ENCODE measurements at regions not wholly inside any gene's neighbourhood (a gene's known extent, or its start where the extent isn't known, plus 50 kb on each side); places are given as distances from the start of the nearest gene placed in this dataset.

- DNase-seq = peak; percentile 87
These were observed 144.7 kb downstream of the SLC4A3 start for GRCh38 chr2:219772103-219772635.

DNA sequence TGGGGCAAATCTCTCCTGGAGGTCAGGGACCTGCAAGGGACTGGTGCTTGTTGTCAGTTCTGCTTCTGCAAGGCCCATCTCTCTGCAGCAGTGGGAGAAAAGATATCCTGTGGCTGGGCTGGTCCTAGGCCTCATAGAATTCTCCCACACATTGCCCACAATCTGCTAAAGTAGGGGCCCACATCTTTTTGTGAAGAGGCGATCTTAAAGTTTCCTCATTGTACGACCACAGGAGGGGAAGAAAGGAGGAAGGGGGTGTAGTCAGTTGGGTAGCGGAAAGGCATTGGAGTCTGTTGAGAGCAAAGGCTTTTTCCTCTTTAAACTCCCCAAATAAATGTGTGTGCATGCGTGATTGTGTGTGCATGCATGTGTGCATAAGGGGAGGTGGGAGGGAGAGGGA is 145.3 kb downstream of the SLC4A3 start:
- DNase-seq = no peak

GRCh38 chr2:219775506-219775905 is 148.1 kb downstream of the SLC4A3 start:
- no peak for DNase-seq

GRCh38 chr2:219777388-219777787 is 150.0 kb downstream of the SLC4A3 start:
- DNase-seq = no peak

- no peak for DNase-seq
These were observed 150.8 kb downstream of the SLC4A3 start for GRCh38 chr2:219778189-219778588.

GRCh38 chr2:219782737-219783348 is 155.4 kb downstream of the SLC4A3 start:
- DNase-seq = no peak

DNA sequence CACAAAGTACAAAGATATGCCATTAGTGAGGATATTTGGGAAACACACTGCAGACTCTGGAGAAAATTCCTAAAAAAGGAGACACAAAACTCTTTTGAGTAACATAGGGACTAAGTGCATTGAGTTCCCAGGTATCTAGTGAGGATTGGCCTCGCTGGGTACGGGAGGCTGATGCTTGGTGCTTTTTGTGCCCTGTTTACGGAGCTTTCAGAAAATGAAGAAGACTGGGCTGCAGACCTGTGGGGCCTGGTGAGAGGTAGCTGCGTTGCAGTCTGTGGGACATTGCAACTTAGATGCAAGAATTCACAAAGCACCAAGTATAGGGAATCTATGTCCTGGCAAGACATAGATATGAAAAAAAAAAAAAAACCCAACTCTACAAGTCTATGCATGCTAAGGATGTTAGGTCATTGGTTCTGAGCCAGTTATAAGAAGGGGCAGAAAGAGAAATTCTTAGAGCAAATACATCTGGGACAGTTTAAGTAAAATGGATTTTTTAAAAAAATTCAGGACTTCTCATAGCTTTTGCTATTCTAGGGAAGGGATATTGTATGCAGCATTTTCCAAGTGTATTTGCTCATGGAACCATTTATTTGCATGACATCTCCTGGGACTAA is 156.0 kb downstream of the SLC4A3 start:
- DNase-seq = no peak

DNA sequence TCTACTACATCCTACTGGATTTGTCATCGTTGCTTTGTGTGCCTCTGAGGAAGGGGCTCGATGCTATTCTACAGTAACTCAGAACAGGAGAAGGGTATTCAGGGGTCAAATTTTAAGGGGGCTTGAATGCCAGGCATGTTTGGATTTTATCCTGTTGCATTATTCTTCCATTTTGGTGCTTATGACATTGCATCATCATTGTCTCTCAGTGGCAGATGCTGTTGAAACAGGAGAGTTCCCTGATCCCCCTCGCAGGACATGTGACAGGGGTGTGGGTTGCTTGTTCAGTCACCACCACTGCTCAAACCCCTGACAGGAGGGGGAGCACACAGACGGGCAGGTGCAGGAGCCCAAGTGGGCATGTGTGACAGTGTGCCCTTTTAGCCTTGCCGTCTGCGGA is 156.7 kb downstream of the SLC4A3 start:
- no peak for DNase-seq

- no peak for DNase-seq
These were observed 162.0 kb downstream of the SLC4A3 start for GRCh38 chr2:219789476-219789875.

DNA sequence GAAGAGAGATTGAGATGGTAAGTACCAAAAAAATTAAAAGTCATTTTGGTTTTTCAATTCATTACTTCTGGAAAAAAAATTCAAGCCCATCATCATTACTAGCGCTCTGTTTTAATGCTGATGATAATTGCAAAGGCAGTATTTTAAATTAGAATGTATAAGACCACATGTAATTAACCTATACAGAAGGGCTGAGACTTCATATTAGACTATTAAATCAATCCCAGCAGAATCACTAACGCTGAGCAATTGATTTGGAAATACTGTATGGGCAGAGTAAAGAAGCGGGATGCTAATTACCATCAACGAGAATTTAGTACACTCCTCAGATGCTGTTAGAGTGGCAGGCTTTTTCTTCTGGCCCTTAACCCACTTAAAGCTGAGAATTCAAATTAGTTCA is 165.0 kb downstream of the SLC4A3 start:
- no peak for DNase-seq

GRCh38 chr2:219798430-219798829 is 171.0 kb downstream of the SLC4A3 start:
- DNase-seq = no peak

DNA sequence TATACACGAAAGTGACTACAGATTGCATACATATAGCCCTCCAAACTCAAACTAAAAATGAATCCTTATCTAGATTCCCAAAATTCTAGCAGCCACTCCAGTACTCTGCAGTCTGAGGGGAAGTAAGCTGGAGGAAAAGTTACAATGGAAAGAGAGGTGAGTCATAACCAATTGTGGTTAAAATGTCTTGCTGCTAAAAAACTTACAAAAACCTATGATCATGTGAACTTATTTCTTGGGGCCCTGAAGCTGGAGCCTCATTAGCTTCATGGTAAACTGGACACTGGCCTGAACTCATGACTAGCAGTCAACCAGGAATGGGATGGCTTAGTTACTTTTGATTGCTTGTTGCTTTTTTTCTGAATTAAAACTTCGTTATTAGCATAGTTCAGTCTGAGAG is 175.9 kb downstream of the SLC4A3 start:
- no peak for DNase-seq

DNA sequence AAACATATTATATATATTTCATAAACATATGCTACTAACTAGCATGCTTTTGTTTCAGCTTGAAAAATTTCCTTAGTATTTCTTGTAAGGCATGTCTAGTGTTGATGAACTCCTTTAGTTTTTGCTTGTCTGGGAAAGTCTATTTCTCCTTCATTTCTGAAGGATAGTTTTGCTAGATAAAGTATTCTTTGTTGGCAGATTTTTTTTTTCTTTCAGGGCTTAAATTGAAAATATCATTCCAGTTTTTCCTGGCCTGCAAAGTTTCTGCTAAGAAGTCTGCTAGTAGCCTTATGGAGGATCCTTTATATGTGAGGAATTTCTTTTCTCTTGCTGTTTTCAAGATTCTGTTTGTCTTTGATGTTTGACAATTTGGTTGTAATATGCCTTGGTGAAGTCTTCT is 183.5 kb downstream of the SLC4A3 start:
- DNase-seq = no peak

DNA sequence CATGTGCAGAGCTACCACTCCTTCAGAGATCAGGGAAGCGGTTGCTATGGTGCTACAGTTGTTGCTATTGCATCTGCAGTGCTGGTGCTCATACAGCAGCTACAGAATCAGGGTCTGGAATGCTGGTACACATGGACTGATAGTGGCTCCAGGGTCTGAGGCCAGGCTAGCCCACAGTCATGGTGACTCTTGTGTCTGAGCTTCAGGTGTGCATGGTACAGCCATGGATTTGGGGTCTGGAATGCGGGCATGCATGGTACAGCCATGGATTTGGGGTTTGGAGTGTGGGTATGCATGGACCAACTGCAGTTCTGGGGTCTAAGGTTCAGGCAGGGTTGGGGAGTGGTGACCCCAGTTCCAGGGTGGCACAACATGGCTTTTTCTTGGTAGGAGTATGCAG is 185.2 kb downstream of the SLC4A3 start:
- no peak for DNase-seq

GRCh38 chr2:219820767-219821166 is 193.3 kb downstream of the SLC4A3 start:
- DNase-seq = no peak

DNA sequence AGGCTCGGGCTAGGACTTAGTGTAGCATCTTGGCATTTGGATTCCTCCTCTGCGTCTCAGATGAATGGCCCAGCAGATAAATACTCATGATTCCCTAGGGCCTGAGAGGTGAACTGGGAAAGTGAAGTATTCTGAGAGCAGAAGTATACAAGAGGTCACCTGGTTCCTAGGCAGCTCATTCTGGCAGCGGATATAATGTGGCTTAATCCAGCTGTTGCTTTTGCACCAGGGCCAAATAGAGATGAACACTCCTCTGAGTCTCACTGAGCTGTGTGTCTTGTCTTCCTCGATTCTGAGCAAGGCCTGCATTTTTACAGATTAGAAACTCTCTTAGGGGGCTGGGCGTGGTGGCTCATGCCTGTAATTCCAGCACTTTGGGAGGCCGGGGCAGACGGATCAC is 196.1 kb downstream of the SLC4A3 start:
- DNase-seq = no peak

GRCh38 chr2:219824996-219825395 is 197.6 kb downstream of the SLC4A3 start:
- DNase-seq = no peak

DNA sequence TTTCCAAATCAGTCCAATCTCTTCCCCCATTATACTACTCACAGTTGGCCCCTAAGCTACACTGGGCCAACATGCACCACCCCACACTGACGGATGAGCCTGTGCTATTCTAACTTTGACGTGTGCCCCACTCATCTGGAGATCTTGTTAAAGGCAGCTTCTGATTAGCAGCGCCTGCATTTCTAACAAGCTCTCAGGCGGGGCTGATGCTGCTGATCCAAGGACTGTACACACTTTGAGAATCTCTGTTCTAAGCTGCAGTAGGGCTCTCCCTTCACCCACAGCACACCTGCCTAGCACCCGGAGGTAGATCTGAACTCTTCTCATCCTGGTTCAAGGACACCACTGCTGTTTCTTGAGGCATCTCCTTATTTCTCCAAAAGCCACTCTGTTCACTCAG is 200.7 kb downstream of the SLC4A3 start:
- DNase-seq = no peak

DNA sequence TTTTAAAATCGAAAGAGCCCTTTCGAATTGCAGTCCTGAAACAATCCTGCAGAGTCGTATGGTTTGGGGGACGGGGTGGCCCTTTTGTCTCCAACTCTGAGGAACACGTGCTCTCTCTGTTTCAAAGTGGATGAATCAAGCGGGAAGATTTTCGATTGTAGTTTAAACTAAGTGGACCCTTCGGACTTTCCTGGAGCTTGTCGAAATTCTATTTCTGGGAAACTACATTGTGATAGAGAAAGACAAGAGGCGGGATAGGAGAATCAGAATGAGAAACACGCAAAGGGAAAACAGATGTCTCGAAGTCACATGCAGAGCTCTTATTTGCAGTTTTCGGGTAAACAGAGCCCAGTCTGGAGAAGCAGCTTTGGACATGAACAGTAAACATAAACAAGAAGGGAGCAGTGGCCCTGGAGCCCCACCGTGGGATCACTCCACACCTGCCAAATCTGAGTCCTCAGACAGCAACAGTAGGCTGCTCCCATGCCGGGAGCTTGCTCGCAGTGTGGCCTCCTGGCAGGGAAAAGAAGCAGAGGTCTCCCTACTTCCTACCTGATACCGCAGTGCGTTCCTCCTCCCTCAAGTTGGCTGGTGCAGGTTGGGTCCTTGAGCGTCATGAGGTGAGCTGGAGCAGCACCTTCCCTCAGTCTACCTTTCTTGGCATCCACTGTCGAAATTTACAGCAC is 202.4 kb downstream of the SLC4A3 start:
- no peak for DNase-seq

- no peak for DNase-seq
These were observed 202.9 kb downstream of the SLC4A3 start for GRCh38 chr2:219830353-219830738.

DNA sequence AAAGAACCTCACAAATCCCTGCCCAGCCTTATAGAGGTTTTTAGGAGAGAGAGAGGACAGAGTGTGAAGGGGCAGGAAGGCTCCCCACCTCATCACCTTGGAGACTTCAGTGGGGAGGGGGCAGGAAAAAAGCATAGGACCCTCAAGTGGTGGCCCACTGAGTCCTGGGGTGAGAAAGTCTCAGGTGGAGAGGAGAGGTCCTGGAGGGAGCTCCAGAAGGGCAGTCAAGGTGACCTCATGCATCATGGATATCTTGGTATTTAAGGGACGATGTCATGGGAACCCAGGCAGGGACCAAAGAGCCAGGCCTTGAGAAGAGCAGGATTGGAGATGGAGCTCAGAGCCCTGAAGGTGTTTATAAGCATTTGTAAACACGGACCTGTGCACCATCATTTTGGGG is 204.5 kb downstream of the SLC4A3 start:
- DNase-seq = no peak

- DNase-seq = no peak
These were observed 205.5 kb downstream of the SLC4A3 start for GRCh38 chr2:219832904-219833303.

DNA sequence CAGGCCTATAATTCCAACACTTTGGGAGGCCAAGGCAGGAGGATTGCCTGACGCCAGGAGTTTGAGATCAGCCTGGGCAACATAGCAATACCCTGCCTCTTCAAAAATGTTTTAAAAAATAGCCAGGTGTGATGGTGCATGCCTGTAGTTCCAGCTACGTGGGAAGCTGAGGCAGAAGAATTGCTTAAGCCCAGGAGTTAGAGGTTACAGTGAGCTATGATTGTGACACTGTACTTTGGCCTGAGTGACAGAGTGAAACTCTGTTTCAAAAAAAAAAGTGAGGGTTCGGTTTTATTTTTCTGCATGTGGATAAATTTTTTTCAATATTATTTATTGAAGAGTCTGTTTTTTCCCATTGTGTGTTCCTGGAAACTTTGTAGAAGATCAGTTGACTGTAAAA is 208.1 kb downstream of the SLC4A3 start:
- no peak for DNase-seq

DNA sequence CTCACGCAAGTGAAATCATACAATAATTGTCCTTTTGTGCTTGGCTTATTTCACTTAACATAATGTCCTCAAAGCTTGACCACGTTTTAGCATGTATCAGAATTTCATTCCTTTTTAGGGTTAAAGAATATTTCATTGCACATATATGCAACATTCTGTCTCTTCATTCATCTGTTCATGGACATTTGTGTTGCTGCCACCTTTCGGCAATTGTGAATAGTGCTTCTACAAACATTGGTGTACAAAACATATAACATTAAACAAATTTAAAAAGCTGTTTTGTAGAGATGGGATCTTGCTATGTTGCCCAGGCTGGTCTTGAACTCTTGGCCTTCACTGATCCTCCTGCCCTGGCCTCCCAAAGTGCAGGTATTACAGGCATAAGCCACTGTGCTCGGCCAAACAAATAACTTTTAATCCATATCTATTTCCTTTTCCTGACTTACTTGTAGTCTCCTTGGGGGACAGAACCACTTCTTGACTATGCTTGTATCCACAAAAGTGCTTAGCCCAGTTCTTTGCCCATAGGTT is 209.3 kb downstream of the SLC4A3 start:
- no peak for DNase-seq
